DOHH2 (cell line): ENCODE measurements at regions not wholly inside any gene's neighbourhood (a gene's known extent, or its start where the extent isn't known, plus 50 kb on each side); places are given as distances from the start of the nearest gene placed in this dataset.
"Not testable (repeated sequence)": the region's sequence is repeated elsewhere in the genome, so short reads cannot be mapped to it uniquely, and the experiment has no call there.

Source experiments
- H3F3A ChIP-seq: fragments of 200-600 bp; sonication (generic), shearing (Covaris generic); 2 replicates; pipeline ENCODE4 v1.6.0; 2016; ENCODE audit warnings: antibody characterized with exemption, mild to moderate bottlenecking; ENCODE audit not compliant: control insufficient read depth, insufficient read depth
- H3K27ac ChIP-seq: fragments of 200-600 bp; sonication (generic); 2 replicates; pipeline ENCODE4 v1.5.1; 2014; ENCODE audit warnings: low read depth, mild to moderate bottlenecking, low read length, moderate library complexity
- H3K27me3 ChIP-seq: fragments of 200-600 bp; sonication (generic); 2 replicates; pipeline ENCODE4 v1.6.1; 2014; ENCODE audit warnings: mild to moderate bottlenecking, low read length, mixed read lengths; ENCODE audit not compliant: control insufficient read depth
- H3K36me3 ChIP-seq: fragments of 200-600 bp; sonication (generic); 2 replicates; pipeline ENCODE4 v1.6.1; 2014; ENCODE audit warnings: mild to moderate bottlenecking, low read length, moderate library complexity, mixed read lengths; ENCODE audit not compliant: control insufficient read depth
- H3K4me1 ChIP-seq: fragments of 200-600 bp; sonication (generic); 2 replicates; pipeline ENCODE4 v1.6.1; 2014; ENCODE audit warnings: mild to moderate bottlenecking, low read length, mixed read lengths; ENCODE audit not compliant: control insufficient read depth
- H3K4me2 ChIP-seq: fragments of 200-600 bp; sonication (generic); 2 replicates; pipeline ENCODE4 v1.6.0; 2014; ENCODE audit warnings: mild to moderate bottlenecking, low read length, moderate library complexity
- H3K4me3 ChIP-seq: fragments of 200-600 bp; sonication (generic); 2 replicates; pipeline ENCODE4 v1.5.1; 2014; ENCODE audit warnings: mild to moderate bottlenecking, low read length, mixed read lengths
- H3K79me2 ChIP-seq: fragments of 200-600 bp; sonication (generic); 2 replicates; pipeline ENCODE4 v1.6.1; 2014; ENCODE audit warnings: mild to moderate bottlenecking, low read length, mixed read lengths; ENCODE audit not compliant: control insufficient read depth
- H3K9me2 ChIP-seq: fragments of 200-600 bp; sonication (generic); replicated peaks from 2 replicates; pipeline ENCODE4 v1.6.1; 2014; ENCODE audit warnings: mild to moderate bottlenecking, low read length, mixed read lengths; ENCODE audit not compliant: control insufficient read depth
- H3K9me3 ChIP-seq: fragments of 200-600 bp; sonication (generic); 2 replicates; pipeline ENCODE4 v1.6.1; 2014; ENCODE audit warnings: antibody characterized with exemption, low read length, mixed read lengths; ENCODE audit not compliant: control insufficient read depth, insufficient read depth
- H4K20me1 ChIP-seq: fragments of 200-600 bp; sonication (generic); 2 replicates; pipeline ENCODE4 v1.6.0; 2014; ENCODE audit warnings: low read depth, mild to moderate bottlenecking, antibody characterized with exemption, low read length, moderate library complexity; ENCODE audit not compliant: control insufficient read depth, insufficient read depth
- CTCF ChIP-seq: fragments of 200-600 bp; sonication (generic); IDR thresholded peaks from one replicate; pipeline ENCODE4 v1.5.1; 2014; ENCODE audit warnings: antibody characterized with exemption, mild to moderate bottlenecking, low read depth, low read length; ENCODE audit not compliant: poor library complexity, severe bottlenecking
- EZH2phosphoT487 ChIP-seq: fragments of 200-600 bp; sonication (generic); IDR thresholded peaks from 2 replicates; pipeline ENCODE4 v1.6.1; 2017; ENCODE audit warnings: borderline replicate concordance, mild to moderate bottlenecking, antibody characterized with exemption, low read length, moderate library complexity, mixed read lengths

- H3K4me2 ChIP-seq = no peak overlapping the region
- H3F3A ChIP-seq = no peaks in the 10 kb centered on the region
- no peaks in the 10 kb centered on the region for H3K9me2 ChIP-seq
- no peak overlapping the region for H3K4me3 ChIP-seq
- no peak overlapping the region for H3K27ac ChIP-seq
- no peaks in the 10 kb centered on the region for H3K79me2 ChIP-seq
- H3K27me3 ChIP-seq = no peaks in the 10 kb centered on the region
- no peaks in the 10 kb centered on the region for H4K20me1 ChIP-seq
- no peaks in the 10 kb centered on the region for H3K36me3 ChIP-seq
- TF ChIP-seq CTCF (no peak), EZH2phosphoT487 (no peak)
- no peaks in the 10 kb centered on the region for H3K9me3 ChIP-seq
- peaks cover 11% of the 10 kb centered on the region for H3K4me1 ChIP-seq
These were observed 89.8 kb upstream of the C1GALT1C1 start for GRCh38 chrX:120719622-120720021.

GRCh38 chrX:120718969-120719368 lies 89.1 kb upstream of the C1GALT1C1 start:
- TF ChIP-seq CTCF (no peak), EZH2phosphoT487 (no peak)
- H3F3A ChIP-seq = no peaks in the 10 kb centered on the region

GRCh38 chrX:120702337-120702736 lies 72.5 kb upstream of the C1GALT1C1 start:
- H3K9me2 ChIP-seq, H3K79me2 ChIP-seq, H3K4me3 ChIP-seq, H3F3A ChIP-seq, H3K27me3 ChIP-seq, H3K4me2 ChIP-seq, H3K27ac ChIP-seq, H4K20me1 ChIP-seq, H3K4me1 ChIP-seq, H3K9me3 ChIP-seq, H3K36me3 ChIP-seq: not testable (repeated sequence)

More at GRCh38 chrX:120718969-120719368, 89.1 kb upstream of the C1GALT1C1 start:
- Histone ChIP-seq H3K4me3 (no peak overlapping the region), H3K9me2 (no peaks in the 10 kb centered on the region), H3K9me3 (no peaks in the 10 kb centered on the region), H3K27ac (no peak overlapping the region), H3K36me3 (no peaks in the 10 kb centered on the region), H3K4me1 (peaks cover 11% of the 10 kb centered on the region), H4K20me1 (no peaks in the 10 kb centered on the region), H3K27me3 (no peaks in the 10 kb centered on the region), H3K4me2 (no peak overlapping the region), H3K79me2 (no peaks in the 10 kb centered on the region)

- Histone ChIP-seq H3K4me3 (no peak overlapping the region), H3K4me1 (peaks cover under 1% of the 10 kb centered on the region; the same call in 1 of the 2 replicates), H4K20me1 (no peaks in the 10 kb centered on the region), H3K9me3 (no peaks in the 10 kb centered on the region), H3K27ac (no peak overlapping the region), H3F3A (no peaks in the 10 kb centered on the region), H3K4me2 (no peak overlapping the region), H3K27me3 (no peaks in the 10 kb centered on the region), H3K79me2 (no peaks in the 10 kb centered on the region), H3K9me2 (no peaks in the 10 kb centered on the region), H3K36me3 (no peaks in the 10 kb centered on the region)
- no peak for TF ChIP-seq CTCF
- TF ChIP-seq EZH2phosphoT487 = no peak
These were observed 67.2 kb upstream of the C1GALT1C1 start for GRCh38 chrX:120697053-120697452.
